ENCODE measurements at regions not wholly inside any gene's neighbourhood (a gene's known extent, or its start where the extent isn't known, plus 50 kb on each side); places are given as distances from the start of the nearest gene placed in this dataset.

DNA sequence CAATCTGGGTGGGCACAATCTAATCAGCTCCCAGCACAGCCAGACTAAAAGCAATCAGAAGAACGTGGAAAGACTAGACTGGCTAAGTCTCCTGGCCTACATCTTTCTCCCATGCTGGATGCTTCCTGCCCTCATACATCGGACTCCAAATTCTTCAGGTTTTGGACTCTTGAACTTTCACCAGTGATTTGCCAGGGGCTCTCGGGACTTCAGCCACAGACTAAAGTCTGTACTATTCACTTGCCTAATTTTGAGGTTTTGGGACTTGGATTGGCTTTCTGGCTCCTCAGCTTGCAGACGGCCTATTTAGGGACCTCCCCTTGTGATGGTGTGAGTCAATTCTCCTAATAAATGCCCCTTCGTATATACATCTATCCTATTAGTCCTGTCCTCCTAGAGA, 66.6 kb upstream of the SOX21 start:
- H3K4me3 ChIP-seq = no peak overlapping the region
- TF ChIP-seq, protein P1, sequence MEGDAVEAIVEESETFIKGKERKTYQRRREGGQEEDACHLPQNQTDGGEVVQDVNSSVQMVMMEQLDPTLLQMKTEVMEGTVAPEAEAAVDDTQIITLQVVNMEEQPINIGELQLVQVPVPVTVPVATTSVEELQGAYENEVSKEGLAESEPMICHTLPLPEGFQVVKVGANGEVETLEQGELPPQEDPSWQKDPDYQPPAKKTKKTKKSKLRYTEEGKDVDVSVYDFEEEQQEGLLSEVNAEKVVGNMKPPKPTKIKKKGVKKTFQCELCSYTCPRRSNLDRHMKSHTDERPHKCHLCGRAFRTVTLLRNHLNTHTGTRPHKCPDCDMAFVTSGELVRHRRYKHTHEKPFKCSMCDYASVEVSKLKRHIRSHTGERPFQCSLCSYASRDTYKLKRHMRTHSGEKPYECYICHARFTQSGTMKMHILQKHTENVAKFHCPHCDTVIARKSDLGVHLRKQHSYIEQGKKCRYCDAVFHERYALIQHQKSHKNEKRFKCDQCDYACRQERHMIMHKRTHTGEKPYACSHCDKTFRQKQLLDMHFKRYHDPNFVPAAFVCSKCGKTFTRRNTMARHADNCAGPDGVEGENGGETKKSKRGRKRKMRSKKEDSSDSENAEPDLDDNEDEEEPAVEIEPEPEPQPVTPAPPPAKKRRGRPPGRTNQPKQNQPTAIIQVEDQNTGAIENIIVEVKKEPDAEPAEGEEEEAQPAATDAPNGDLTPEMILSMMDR (IDR thresholded peaks at IDR 0.05) = no peak
- no peak overlapping the region for H3K27ac ChIP-seq
- no peak for DNase-seq (ENCODE audit: low spot score)

DNA sequence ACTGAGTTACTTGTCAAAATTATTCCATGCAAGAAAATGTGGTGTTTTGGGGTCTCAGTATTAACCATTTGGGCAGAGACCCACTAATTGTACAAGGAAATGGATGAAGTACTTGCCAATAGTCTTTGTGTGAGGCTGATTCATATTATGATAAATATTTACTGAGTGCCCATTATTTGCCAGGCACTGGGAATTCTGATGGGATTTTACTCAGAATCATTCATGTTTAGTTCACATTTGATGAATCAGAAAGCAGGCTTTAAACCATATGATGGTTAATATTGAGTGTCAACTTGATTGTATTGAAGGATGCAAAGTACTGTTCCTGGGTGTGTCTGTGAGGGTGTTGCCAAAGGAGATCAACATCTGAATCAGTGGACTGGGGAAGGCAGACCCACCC, 66.2 kb upstream of the SOX21 start:
- TF ChIP-seq, protein P1 (IDR thresholded peaks at IDR 0.05) = no peak
- H3K27ac ChIP-seq = no peak overlapping the region
- no peak for DNase-seq (ENCODE audit: low spot score)
- H3K4me3 ChIP-seq = no peak overlapping the region

DNA sequence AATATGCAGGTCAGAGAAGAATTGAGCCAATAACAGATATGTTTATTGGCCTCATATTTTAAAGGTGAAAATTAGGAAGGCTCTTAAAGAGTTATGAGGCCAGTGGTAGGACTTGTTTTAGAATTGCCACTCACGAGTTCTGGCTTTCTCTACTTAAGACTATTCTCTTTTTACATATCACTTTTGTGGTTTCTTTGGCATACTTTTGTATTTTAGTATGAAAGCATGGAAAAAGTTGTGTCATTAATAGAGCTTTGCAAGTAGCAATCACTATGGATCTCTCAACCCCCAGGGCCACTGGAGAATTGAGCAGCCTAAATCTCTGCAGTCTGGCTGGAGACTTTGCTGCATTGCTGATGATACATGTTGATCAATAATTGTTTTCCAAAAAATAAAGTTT, 64.6 kb upstream of the SOX21 start:
- Histone ChIP-seq H3K27ac (no peak overlapping the region), H3K4me3 (no peak overlapping the region)
- TF ChIP-seq, protein P1 (IDR thresholded peaks at IDR 0.05) = no peak
- no peak for DNase-seq (ENCODE audit: low spot score)

DNA sequence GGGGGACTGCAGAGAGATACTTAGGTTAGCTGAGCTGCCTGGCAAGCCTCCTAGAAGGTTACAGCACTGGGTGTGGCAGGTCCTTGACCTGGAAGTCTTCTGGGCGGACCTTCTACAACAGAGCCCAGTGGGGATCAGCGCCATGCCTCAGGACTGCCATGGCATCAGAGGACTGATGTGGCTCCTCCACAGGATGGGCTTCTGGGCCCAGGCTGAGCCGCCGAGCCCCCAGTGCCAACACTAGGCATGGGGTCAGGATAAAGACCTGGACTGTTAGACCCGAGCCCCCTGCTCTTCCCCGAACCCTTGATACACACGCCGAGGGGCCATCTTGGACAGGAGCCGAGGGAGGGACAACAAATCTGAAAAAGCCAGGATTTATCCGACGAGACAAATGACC, 64.0 kb upstream of the SOX21 start:
- no peak for DNase-seq (ENCODE audit: low spot score)
- Histone ChIP-seq H3K4me3 (no peak overlapping the region), H3K27ac (no peak overlapping the region)
- TF ChIP-seq, protein P1 (IDR thresholded peaks at IDR 0.05) = no peak

DNA sequence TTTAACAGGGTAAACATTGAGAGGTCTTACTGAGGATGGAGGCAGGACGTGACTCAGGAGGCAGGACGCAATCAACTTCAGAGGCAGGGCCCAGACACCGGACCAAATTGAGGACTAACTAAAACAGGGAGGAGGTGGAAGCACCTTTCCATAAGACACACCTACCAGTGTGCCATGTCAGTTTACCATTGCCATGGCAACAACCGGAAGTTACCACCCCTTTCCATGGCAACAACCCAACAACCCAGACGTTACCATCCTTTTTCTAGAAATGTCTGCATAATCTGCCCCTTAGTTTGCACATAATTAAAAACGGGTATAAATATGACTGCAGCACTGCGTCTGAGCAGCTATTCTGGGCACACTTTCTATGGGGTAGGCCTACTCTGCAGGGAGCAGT, 53.5 kb upstream of the SOX21 start:
- TF ChIP-seq, protein P1 (IDR thresholded peaks at IDR 0.05) = no peak
- DNase-seq (ENCODE audit: low spot score) = no peak
- no peak overlapping the region for H3K27ac ChIP-seq
- no peak overlapping the region for H3K4me3 ChIP-seq

DNA sequence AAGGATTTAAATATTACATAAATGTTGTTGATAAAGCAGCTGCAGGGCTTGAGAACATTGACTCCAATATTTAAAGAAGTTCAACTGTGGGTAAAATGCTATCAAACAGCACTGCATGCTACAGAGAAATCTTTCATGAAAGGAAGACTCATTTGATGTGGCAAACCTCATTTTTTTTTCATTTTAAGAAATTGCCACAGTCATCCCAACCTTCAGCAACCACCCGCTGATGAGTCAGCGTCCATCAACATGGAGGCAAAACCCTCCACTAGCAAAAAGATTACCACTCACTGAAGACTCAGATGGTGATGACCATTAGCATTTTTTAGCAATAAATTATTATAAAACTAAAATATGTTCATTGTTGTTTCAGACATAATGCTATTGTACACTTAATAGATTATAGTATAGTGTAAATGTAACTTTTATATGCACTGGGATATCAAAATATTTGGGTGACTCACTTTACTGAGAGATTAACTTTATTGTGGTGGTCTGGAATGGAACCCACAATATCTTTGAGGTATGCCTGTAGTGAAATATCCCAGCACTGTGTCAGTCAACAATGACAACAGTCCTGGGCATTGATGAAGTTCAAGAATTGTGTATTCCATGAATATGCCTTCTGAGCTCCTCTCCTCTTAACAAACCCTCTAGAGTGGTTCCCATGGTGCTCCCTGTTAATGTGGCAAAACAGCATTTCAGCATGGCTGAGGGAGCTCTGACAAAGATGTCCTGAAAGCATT, 52.4 kb upstream of the SOX21 start:
- H3K27ac ChIP-seq = no peak overlapping the region
- no peak for DNase-seq (ENCODE audit: low spot score)
- TF ChIP-seq, protein P1 (IDR thresholded peaks at IDR 0.05) = no peak
- no peak overlapping the region for H3K4me3 ChIP-seq
